WTC11 (cell line): ENCODE measurements at regions not wholly inside any gene's neighbourhood (a gene's known extent, or its start where the extent isn't known, plus 50 kb on each side); places are given as distances from the start of the nearest gene placed in this dataset.

Source experiments
- ATAC-seq: fragments of 200-7000 bp; cut with Tn5 transposase; 2 replicates; pipeline ENCODE4 v1.10.0; 2021; ENCODE audit warnings: mild to moderate bottlenecking, moderate library complexity
- CTCF ChIA-PET: fragments of 300-600 bp; sonication (Branson Sonifier 250); formaldehyde crosslinking; loops from one replicate; lab custom pipeline; 2021; ENCODE audit warnings: antibody characterized with exemption; lab: Charles Lee
- POLR2A ChIA-PET: fragments of 350-600 bp; sonication (Branson Sonifier 250); formaldehyde crosslinking; loops from one replicate; lab custom pipeline; 2021; ENCODE audit warnings: antibody characterized with exemption; lab: Charles Lee
- DNase-seq: peaks from one replicate; pipeline ENCODE4 v3.0.0; 2021; ENCODE audit warnings: low spot score
- H3K27ac Mint-ChIP-seq: 2 replicates; pipeline ENCODE4 v1.8.0; 2021; ENCODE audit warnings: mixed read lengths
- H3K27me3 Mint-ChIP-seq: 2 replicates; pipeline ENCODE4 v1.8.0; 2021; ENCODE audit warnings: low read depth, mild to moderate bottlenecking, moderate library complexity, mixed read lengths
- H3K36me3 Mint-ChIP-seq: 2 replicates; pipeline ENCODE4 v1.8.0; 2021; ENCODE audit warnings: mixed read lengths
- H3K4me1 Mint-ChIP-seq: 2 replicates; pipeline ENCODE4 v1.8.0; 2022; ENCODE audit warnings: mixed read lengths
- H3K4me3 Mint-ChIP-seq: 2 replicates; pipeline ENCODE4 v1.8.0; 2021; ENCODE audit warnings: mild to moderate bottlenecking, moderate library complexity, mixed read lengths
- H3K9me3 Mint-ChIP-seq: 2 replicates; pipeline ENCODE4 v1.8.0; 2021; ENCODE audit warnings: mixed read lengths
- ARID4B ChIP-seq: sonication (generic); formaldehyde crosslinking; IDR thresholded peaks from 2 replicates; pipeline ENCODE4 v1.8.0; 2023; ENCODE audit warnings: missing genetic modification reagents, mild to moderate bottlenecking, borderline replicate concordance
- ATF1 ChIP-seq: sonication (generic); formaldehyde crosslinking; IDR thresholded peaks from 2 replicates; pipeline ENCODE4 v1.8.1; 2023; ENCODE audit warnings: mild to moderate bottlenecking, moderate library complexity, missing genetic modification reagents
- CBFB ChIP-seq: sonication (generic); formaldehyde crosslinking; IDR thresholded peaks from 2 replicates; pipeline ENCODE4 v1.8.1; 2022; ENCODE audit warnings: mild to moderate bottlenecking, low read depth, missing genetic modification reagents
- FOXJ3 ChIP-seq: sonication (generic); formaldehyde crosslinking; IDR thresholded peaks from 2 replicates; pipeline ENCODE4 v1.9.0; 2021; ENCODE audit warnings: missing genetic modification reagents, mild to moderate bottlenecking, borderline replicate concordance
- MAX ChIP-seq: sonication (generic); formaldehyde crosslinking; IDR thresholded peaks from 2 replicates; pipeline ENCODE4 v1.8.0; 2022; ENCODE audit warnings: mild to moderate bottlenecking, missing genetic modification reagents
- MLX ChIP-seq: sonication (generic); formaldehyde crosslinking; IDR thresholded peaks from 2 replicates; pipeline ENCODE4 v1.8.1; 2023; ENCODE audit warnings: mild to moderate bottlenecking, missing genetic modification reagents, moderate library complexity
- MYBL2 ChIP-seq: sonication (generic); formaldehyde crosslinking; IDR thresholded peaks from 2 replicates; pipeline ENCODE4 v1.8.1; 2023; ENCODE audit warnings: mild to moderate bottlenecking, moderate library complexity, missing genetic modification reagents
- NR2C2 ChIP-seq: sonication (generic); formaldehyde crosslinking; IDR thresholded peaks from 2 replicates; pipeline ENCODE4 v1.8.0; 2022; ENCODE audit warnings: mild to moderate bottlenecking, missing genetic modification reagents
- SMAD4 ChIP-seq: sonication (generic); formaldehyde crosslinking; IDR thresholded peaks from 2 replicates; pipeline ENCODE4 v1.8.0; 2022; ENCODE audit warnings: mild to moderate bottlenecking, missing genetic modification reagents
- SOX15 ChIP-seq: fragments of 250-450 bp; sonication (Bioruptor Pico); IDR thresholded peaks from 2 replicates; pipeline ENCODE4 v1.9.0; 2021; ENCODE audit warnings: mild to moderate bottlenecking
- TP53 ChIP-seq: sonication (generic); formaldehyde crosslinking; IDR thresholded peaks from 2 replicates; pipeline ENCODE4 v1.8.1; 2023; ENCODE audit warnings: mild to moderate bottlenecking, missing genetic modification reagents
- ZNF138 ChIP-seq: sonication (generic); formaldehyde crosslinking; conservative IDR thresholded peaks from 2 replicates; pipeline ENCODE4 v1.8.1; 2022; ENCODE audit warnings: mild to moderate bottlenecking, moderate library complexity, missing genetic modification reagents
- ZNF219 ChIP-seq: sonication (generic); formaldehyde crosslinking; IDR thresholded peaks from 2 replicates; pipeline ENCODE4 v1.8.0; 2023; ENCODE audit warnings: missing genetic modification reagents, mild to moderate bottlenecking, borderline replicate concordance
- ZNF263 ChIP-seq: sonication (generic); formaldehyde crosslinking; IDR thresholded peaks from 2 replicates; pipeline ENCODE4 v1.8.1; 2022; ENCODE audit warnings: low read depth, mild to moderate bottlenecking, moderate library complexity, missing genetic modification reagents
- ZNF396 ChIP-seq: fragments of 250-450 bp; sonication (Bioruptor Pico); IDR thresholded peaks from 2 replicates; pipeline ENCODE4 v1.8.0; 2021; ENCODE audit warnings: mild to moderate bottlenecking, moderate library complexity, borderline replicate concordance
- ZNF671 ChIP-seq: fragments of 250-450 bp; sonication (Bioruptor Pico); IDR thresholded peaks from 2 replicates; pipeline ENCODE4 v1.8.0; 2021; ENCODE audit warnings: mild to moderate bottlenecking
- TF ChIP-seq, protein P1 (sequence below): sonication (generic); formaldehyde crosslinking; IDR thresholded peaks from 2 replicates; pipeline ENCODE4 v1.8.1; 2022; ENCODE audit warnings: mild to moderate bottlenecking, missing genetic modification reagents, moderate library complexity, borderline replicate concordance
- TF ChIP-seq, protein P2 (sequence below): sonication (generic); formaldehyde crosslinking; IDR thresholded peaks from 2 replicates; pipeline ENCODE4 v1.8.1; 2022; ENCODE audit warnings: low read depth, mild to moderate bottlenecking, moderate library complexity, missing genetic modification reagents, borderline replicate concordance
- TF ChIP-seq, protein P3 (sequence below): sonication (generic); formaldehyde crosslinking; IDR thresholded peaks from 2 replicates; pipeline ENCODE4 v1.8.1; 2023; ENCODE audit warnings: mild to moderate bottlenecking, missing genetic modification reagents, moderate library complexity
- TF ChIP-seq, protein P4 (sequence below): sonication (generic); formaldehyde crosslinking; IDR thresholded peaks from 2 replicates; pipeline ENCODE4 v1.8.1; 2022; ENCODE audit warnings: low read depth, missing genetic modification reagents, borderline replicate concordance
- TF ChIP-seq, protein P5 (sequence below): sonication (generic); formaldehyde crosslinking; IDR thresholded peaks from 2 replicates; pipeline ENCODE4 v1.8.1; 2023; ENCODE audit warnings: mild to moderate bottlenecking, missing genetic modification reagents, borderline replicate concordance

GRCh38 chr20:10167040-10167439, 51.6 kb upstream of the SNAP25 start:
- no peak for ATAC-seq
- H3K4me3 Mint-ChIP-seq = no peak overlapping the region
- H3K27me3 Mint-ChIP-seq = peaks cover 15% of the 10 kb centered on the region
- POLR2A ChIA-PET = no interaction called here
- H3K9me3 Mint-ChIP-seq = peaks cover 16% of the 10 kb centered on the region
- H3K4me1 Mint-ChIP-seq = peaks cover 3% of the 10 kb centered on the region
- CTCF ChIA-PET = no interaction called here
- no peak for TF ChIP-seq TP53 (CRISPR knock-in tag)
- TF ChIP-seq ZNF263 (CRISPR knock-in tag) = no peak
- TF ChIP-seq, protein P1, sequence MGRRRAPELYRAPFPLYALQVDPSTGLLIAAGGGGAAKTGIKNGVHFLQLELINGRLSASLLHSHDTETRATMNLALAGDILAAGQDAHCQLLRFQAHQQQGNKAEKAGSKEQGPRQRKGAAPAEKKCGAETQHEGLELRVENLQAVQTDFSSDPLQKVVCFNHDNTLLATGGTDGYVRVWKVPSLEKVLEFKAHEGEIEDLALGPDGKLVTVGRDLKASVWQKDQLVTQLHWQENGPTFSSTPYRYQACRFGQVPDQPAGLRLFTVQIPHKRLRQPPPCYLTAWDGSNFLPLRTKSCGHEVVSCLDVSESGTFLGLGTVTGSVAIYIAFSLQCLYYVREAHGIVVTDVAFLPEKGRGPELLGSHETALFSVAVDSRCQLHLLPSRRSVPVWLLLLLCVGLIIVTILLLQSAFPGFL (CRISPR knock-in tag) = no peak
- no peak for TF ChIP-seq ZNF138 (CRISPR knock-in tag)
- no peak for TF ChIP-seq ZNF396 (CRISPR knock-in tag)
- TF ChIP-seq, protein P2, sequence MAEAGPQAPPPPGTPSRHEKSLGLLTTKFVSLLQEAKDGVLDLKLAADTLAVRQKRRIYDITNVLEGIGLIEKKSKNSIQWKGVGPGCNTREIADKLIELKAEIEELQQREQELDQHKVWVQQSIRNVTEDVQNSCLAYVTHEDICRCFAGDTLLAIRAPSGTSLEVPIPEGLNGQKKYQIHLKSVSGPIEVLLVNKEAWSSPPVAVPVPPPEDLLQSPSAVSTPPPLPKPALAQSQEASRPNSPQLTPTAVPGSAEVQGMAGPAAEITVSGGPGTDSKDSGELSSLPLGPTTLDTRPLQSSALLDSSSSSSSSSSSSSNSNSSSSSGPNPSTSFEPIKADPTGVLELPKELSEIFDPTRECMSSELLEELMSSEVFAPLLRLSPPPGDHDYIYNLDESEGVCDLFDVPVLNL (CRISPR knock-in tag) = no peak
- TF ChIP-seq ZNF219 (CRISPR knock-in tag) = no peak
- TF ChIP-seq, protein P3, sequence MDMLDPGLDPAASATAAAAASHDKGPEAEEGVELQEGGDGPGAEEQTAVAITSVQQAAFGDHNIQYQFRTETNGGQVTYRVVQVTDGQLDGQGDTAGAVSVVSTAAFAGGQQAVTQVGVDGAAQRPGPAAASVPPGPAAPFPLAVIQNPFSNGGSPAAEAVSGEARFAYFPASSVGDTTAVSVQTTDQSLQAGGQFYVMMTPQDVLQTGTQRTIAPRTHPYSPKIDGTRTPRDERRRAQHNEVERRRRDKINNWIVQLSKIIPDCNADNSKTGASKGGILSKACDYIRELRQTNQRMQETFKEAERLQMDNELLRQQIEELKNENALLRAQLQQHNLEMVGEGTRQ = no peak
- no peak for TF ChIP-seq MAX (CRISPR knock-in tag)
- no peak for TF ChIP-seq ATF1
- TF ChIP-seq FOXJ3 (CRISPR knock-in tag) = no peak
- TF ChIP-seq NR2C2 (CRISPR knock-in tag) = no peak
- TF ChIP-seq, protein P4, sequence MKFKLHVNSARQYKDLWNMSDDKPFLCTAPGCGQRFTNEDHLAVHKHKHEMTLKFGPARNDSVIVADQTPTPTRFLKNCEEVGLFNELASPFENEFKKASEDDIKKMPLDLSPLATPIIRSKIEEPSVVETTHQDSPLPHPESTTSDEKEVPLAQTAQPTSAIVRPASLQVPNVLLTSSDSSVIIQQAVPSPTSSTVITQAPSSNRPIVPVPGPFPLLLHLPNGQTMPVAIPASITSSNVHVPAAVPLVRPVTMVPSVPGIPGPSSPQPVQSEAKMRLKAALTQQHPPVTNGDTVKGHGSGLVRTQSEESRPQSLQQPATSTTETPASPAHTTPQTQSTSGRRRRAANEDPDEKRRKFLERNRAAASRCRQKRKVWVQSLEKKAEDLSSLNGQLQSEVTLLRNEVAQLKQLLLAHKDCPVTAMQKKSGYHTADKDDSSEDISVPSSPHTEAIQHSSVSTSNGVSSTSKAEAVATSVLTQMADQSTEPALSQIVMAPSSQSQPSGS (CRISPR knock-in tag) = no peak
- TF ChIP-seq MLX (CRISPR knock-in tag) = no peak
- TF ChIP-seq SMAD4 (CRISPR knock-in tag) = no peak
- no peak for TF ChIP-seq ZNF671 (CRISPR knock-in tag)
- TF ChIP-seq CBFB = no peak
- no peak for TF ChIP-seq SOX15 (CRISPR knock-in tag)
- no peak for DNase-seq
- H3K36me3 Mint-ChIP-seq = no peaks in the 10 kb centered on the region
- no peak overlapping the region for H3K27ac Mint-ChIP-seq

GRCh38 chr20:10167594-10167993, 51.0 kb upstream of the SNAP25 start:
- DNase-seq (no peak), ATAC-seq (no peak)
- ChIA-PET CTCF (no interaction called here), POLR2A (no interaction called here)
- no peaks in the 10 kb centered on the region for H3K36me3 Mint-ChIP-seq
- H3K4me3 Mint-ChIP-seq = no peak overlapping the region
- peaks cover 16% of the 10 kb centered on the region for H3K9me3 Mint-ChIP-seq
- peaks cover 6% of the 10 kb centered on the region for H3K4me1 Mint-ChIP-seq
- H3K27me3 Mint-ChIP-seq = peaks cover 18% of the 10 kb centered on the region
- H3K27ac Mint-ChIP-seq = no peak overlapping the region
- TF ChIP-seq ARID4B (no peak), ATF1 (no peak), MYBL2 (CRISPR knock-in tag) (no peak), MLX (CRISPR knock-in tag) (no peak)
- TF ChIP-seq, protein P5, sequence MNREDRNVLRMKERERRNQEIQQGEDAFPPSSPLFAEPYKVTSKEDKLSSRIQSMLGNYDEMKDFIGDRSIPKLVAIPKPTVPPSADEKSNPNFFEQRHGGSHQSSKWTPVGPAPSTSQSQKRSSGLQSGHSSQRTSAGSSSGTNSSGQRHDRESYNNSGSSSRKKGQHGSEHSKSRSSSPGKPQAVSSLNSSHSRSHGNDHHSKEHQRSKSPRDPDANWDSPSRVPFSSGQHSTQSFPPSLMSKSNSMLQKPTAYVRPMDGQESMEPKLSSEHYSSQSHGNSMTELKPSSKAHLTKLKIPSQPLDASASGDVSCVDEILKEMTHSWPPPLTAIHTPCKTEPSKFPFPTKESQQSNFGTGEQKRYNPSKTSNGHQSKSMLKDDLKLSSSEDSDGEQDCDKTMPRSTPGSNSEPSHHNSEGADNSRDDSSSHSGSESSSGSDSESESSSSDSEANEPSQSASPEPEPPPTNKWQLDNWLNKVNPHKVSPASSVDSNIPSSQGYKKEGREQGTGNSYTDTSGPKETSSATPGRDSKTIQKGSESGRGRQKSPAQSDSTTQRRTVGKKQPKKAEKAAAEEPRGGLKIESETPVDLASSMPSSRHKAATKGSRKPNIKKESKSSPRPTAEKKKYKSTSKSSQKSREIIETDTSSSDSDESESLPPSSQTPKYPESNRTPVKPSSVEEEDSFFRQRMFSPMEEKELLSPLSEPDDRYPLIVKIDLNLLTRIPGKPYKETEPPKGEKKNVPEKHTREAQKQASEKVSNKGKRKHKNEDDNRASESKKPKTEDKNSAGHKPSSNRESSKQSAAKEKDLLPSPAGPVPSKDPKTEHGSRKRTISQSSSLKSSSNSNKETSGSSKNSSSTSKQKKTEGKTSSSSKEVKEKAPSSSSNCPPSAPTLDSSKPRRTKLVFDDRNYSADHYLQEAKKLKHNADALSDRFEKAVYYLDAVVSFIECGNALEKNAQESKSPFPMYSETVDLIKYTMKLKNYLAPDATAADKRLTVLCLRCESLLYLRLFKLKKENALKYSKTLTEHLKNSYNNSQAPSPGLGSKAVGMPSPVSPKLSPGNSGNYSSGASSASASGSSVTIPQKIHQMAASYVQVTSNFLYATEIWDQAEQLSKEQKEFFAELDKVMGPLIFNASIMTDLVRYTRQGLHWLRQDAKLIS (CRISPR knock-in tag) = no peak
